A172 (cell line): ENCODE measurements at regions not wholly inside any gene's neighbourhood (a gene's known extent, or its start where the extent isn't known, plus 50 kb on each side); places are given as distances from the start of the nearest gene placed in this dataset.

Experiments
- DNase-seq: peaks from one replicate; pipeline ENCODE4 v3.0.0-alpha.2; 2015; ENCODE audit warnings: low spot score

DNA sequence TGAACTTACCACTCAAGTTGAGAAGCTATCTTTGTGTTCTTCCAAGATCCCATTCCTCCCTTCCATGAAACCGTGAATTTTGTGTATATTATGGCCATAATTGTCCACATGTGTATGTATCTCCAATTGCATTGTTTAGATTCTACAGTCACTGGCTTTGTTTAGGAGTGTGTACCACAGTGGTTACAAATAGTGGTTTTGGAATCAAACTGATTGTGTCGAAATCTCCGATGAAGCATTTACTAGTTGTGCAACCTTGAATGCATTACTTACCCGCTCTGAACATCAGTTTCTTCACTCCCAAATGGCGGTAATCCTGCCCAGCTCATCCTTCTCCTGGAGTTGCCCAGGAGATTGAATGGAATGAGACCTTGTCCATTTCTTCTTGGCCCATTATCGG is 145.0 kb upstream of the ZNF32 start:
- DNase-seq = no peak

DNA sequence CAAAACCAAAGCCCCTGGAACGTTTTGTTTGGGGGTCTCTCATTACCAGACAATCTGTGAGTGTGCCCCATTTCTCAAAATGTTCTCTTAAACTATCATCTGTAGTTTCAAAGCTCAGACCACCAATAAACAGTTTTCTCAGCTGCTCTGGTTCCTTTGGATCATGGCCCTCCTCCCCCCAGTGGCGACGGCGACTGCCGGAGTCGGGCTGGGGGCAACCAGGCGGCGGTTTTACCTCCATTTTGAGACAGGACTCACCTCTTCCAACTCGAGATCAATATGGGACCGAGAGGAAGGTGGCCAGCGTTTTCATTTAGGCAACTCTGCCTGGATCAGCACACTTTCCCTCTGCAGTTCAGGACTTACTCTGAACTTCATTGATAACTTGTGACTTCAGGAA is 141.5 kb upstream of the ZNF32 start:
- DNase-seq = no peak

DNA sequence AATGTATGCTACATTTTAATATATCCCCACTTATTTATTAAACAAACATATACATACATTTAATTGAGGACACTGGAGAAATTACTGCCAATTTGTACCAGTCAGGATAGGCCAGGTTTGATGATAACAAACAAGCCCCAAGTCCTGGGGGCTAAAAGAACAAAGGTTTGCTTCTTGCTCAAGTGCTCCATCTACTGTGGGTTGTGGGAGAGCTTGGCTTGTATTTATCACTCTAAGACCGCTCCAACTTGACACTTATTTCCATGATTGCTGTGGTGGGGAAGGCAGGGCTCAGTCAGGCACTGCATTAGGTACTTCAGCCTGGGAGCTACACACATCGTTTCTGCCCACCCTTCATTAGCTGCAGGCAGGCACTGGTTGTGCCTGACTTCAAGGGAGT is 136.6 kb upstream of the ZNF32 start:
- no peak for DNase-seq

DNA sequence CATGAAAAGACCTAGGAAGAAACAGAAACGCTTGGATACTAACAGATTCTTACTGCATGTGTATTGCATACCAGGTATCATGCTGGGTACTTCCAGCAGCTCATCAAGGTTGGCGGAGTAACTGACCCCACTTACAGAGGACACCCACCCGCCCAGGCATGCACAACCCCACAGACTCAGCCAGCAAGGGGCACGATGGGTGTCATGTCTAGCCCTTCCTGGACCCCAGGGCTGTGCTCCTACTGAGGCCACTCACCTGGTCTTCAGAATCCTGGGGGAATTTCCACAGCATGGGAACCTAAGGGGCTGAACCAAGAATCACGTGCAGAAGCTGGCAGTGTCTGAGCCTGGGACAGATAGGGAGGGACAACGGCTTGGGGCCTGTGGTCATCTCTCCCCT is 134.1 kb upstream of the ZNF32 start:
- no peak for DNase-seq

DNA sequence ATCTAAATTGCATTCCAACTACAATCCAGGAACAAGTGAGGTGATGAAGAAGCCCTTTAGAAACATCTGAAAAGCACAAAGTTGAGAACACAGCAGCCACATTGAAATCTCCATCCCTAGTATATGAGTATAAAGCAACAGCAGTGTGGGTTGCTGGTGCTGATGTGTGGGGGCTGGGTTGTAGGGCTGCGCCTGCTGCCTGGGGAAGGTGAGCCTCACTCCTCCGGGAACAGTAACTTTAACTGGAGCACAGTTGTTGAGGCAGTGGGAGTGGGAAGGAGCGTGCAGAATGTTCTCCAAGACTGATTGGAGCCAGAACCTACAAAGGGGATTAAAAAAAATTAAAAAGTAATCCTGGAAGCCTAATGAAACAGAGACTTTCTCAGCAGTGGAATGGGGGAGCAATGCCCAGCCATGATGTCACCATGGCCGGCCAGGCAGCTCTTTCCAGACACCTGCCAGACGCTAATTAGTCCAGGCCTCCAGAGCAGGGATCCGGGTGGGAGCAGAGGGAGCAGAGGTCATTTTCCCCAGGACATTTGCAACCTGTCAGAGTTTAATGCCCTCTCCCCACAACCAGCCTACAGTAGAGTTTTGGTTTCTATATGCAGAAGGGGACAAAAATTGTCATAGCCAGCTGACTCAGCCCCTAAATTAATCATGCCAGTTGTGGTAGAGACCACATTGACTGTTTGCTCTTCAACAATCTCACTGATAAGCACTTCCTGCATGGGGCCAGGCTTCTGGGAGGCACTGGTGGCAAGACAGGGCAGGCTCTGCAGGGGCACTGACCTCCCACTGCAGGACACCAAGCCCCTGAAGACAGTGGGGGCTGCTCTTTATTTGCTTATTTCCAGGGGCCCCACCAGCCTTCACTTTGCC is 133.0 kb upstream of the ZNF32 start:
- DNase-seq = peak; percentile 75

DNA sequence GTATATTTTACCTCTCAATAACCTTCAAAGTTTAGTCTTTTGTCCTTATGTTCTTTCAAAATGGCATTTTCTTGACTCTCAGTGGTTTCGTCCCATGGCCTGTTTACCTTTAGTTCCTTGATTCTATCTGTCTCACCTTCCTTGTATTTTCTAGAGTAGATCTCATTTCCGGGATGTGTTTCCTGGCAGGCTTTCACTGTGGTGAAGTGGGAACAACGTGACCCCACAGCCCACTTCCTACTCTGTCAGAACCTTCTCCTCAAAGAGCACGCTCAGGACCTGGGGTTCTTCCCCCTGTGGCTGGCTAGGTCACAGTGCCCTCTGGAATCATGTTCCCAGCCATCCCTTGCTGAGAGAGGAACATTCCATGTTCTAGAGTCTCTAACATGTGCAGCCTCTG is 129.9 kb upstream of the ZNF32 start:
- no peak for DNase-seq

DNA sequence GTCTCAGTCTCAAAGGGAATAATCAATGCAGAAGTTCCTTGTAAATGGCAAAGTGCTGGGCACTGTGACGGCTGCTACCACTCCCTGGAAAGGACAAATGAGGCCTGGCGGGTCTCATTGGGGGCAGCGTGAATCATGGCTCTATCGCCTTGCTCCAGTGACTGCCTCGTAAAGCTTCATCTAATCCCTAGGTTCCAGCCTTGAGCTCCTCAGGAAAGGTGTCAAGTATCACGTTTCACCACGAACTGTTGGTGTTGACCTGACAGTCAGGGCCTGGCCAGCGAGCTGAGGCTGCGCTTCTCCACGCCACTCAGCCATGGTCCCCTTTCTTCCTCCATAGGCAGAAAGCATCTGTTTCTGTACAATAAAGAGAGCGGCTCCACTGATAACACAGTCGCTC is 126.7 kb upstream of the ZNF32 start:
- DNase-seq = no peak

DNA sequence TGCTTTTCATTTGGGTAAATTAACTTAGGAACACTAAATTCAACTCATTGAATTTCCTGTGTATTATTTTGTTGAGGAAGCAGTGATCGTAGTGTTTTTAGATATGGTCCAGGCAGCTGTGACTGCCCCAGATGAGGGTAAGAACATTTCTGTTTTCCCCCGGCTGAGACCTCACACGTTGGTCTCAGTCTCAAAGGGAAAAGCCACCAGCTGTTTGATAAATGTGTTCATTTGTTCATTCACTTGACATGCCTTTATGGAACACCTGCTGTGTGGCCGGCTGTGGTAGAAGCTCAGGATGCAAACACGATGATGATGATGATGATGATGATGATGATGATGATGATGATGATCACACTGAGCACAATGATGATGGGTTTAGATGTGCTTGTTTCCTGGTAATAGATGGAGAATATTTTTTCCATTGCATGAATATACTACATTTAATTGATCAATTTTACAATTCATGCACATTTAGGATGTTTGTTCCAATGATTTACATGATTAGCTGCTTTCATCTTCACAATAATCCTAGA is 125.6 kb upstream of the ZNF32 start:
- no peak for DNase-seq

DNA sequence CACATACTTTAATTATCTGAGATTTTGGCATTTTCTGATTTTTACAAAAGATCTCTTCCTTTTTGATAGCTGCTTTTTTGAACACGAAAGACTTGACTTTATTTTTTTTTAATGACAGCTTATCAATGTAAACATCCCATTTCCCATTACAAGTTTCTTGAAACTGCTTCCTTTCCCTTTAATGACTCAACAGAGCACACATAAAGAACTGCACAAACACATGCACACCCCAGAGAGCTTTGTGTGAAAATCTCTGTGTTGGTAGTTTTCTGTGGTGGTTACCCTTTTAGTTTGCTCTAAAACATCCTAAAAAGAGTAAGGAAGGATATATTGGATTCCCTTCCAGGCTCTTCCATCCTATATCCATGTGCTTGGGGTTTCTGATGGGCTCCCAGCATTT is 125.1 kb upstream of the ZNF32 start:
- DNase-seq = no peak

DNA sequence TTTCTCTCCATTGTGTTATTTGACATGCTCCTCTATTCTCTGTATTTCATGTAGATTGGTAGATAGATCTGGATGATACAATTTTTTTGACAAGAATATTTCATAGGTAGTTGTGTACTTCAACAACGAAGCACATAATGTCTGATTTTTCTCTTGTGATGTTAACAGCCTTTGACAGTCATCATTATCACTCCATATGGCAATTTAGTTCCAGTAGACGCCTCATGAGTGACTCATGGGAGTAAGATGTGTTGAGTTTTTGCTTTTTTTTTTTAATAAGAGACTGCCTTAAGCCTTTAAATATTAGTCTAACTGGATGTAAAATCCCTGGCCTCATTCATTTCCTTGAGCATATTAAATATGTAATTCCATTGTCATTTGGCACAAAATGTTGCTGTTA is 123.5 kb upstream of the ZNF32 start:
- DNase-seq = no peak

DNA sequence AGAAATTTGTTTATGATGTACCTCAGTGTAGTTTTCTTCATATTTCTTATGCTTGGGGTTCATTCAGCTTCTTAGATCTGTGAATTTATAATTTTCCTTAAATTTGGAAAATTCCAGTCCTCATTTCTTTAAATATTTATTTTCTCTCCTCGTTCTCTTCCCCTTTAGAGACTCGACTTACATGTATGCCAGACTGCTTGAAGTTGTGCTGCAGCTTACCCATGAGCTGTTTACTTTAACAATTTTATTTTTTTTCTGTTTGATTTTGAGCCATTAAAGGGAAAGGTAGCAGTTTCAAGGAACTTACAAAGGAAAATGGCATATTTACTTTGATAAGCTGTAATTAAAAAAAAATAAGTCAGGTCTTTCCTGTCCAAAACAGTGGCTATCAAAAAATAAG is 123.0 kb upstream of the ZNF32 start:
- no peak for DNase-seq

DNA sequence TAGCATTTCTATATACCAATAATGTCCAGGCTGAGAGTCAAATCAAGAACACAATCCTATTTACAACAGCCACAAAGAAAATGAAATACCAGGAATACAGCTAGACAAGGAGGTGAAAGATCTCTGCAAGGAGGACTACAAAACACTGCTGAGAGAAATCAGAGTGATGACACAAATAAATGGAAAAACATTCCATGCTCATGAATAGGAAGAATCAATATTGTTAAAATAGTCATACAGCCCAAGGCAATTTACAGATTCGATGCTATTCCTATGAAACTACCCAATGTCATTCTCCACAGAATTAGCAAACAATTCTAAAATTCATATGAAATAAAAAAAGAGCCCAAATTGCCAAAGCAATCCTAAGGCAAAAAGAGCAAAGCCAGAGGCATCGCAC is 116.8 kb upstream of the ZNF32 start:
- no peak for DNase-seq

DNA sequence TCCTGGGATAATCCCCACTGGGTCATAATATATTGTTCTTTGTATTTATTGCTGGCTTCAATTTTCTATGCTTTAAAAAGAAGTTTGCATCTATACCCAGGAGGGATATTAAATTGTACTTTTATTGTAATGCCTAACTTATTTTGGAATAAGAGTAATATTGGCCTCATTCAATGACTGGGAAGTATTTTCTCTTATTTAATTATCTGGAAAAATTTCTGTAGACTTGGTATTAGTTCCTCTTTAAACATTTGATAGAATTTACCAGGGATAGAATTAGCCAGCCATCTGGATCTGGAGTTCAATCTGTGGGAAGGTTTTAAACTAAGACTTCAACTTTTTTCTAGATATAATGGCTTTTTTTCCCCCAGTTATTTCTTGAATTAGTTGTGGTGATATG is 115.2 kb upstream of the ZNF32 start:
- no peak for DNase-seq

DNA sequence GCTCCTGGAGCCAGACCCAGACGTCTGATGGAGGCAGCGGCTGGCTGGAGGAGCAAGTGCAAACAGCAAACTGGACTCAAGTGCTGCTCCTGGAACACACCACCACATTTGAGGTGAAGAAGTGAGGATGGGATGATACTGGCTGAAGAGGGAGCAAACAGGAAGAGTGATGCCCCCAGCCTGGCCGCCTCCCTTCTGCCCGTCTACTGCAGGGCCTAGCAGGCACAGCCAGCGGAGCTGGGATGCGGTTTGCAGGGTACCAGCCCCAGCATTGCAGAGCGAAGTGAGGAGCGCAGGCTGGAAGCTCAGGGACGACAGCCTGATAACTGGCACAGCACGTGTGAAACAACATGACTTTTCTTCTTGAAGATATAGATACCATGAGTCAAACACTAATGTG is 111.8 kb upstream of the ZNF32 start:
- DNase-seq = no peak

DNA sequence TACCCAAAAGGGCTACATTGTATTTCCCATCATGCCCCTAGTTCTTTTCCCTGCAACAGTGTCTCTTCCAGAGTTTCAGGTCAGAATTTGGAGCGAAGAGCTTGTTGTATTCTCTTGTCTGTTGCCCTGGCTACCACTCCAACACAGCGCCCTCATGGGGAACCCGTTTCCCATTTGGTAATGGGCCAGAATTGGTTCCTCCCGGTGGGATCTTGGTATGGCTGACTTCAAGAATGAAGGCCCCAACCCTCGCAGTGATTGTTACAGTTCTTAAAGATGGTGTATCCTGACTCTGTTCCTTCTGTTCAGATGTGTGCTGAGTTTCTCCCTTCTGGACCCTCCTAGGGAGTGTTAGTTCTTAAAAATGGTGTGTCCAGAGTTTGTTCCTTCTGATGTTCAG is 110.5 kb upstream of the ZNF32 start:
- DNase-seq = no peak

DNA sequence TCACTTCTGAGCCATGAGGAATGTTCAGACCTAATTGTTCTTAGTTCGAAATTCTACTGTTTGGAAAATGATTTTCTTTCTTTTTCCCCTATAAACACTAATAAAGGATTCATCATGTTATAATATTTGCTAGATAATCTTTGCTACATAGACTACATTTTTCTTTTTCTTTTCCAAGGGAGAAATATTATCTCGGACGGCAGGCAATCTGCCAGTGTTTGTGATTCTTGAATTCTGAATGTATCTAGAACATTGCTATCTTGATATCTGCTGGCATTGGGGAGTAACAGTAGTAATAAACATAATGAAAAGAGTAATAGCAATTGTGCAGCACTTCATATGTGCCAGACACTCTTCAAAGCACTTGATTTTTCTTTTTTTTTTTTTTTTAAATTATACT is 107.7 kb upstream of the ZNF32 start:
- no peak for DNase-seq

DNA sequence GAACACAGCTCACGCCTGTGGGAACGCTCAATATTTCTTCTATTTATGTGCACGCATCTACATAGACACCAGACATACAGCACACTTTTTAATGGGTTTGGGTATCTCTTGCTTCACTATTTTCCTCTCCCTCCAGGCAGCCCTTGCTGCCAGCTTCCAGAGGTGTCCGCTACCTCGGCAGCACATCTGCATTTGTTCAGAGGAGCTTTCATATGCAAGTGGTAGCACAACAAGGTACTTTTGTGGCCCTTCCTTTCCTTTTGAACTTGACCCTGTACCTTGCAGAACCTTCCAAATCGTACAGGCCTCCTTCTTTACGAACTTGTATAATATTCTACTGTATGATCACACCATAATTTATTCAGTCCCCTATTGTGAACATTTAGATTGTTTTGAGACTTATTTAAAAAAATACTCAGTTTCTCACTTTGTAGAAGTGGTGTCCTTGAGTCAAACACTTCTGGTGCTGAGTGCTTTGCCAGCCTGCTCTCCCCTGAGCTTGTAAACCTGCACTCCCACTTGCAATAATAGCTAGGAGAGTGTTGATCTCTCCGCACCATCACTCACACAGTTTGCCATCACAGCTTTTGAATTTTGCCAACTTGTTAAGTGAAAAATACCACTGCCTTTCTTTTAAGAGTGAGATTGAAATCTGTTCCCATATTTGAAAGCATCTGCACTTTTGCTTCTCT is 106.0 kb upstream of the ZNF32 start:
- no peak for DNase-seq

DNA sequence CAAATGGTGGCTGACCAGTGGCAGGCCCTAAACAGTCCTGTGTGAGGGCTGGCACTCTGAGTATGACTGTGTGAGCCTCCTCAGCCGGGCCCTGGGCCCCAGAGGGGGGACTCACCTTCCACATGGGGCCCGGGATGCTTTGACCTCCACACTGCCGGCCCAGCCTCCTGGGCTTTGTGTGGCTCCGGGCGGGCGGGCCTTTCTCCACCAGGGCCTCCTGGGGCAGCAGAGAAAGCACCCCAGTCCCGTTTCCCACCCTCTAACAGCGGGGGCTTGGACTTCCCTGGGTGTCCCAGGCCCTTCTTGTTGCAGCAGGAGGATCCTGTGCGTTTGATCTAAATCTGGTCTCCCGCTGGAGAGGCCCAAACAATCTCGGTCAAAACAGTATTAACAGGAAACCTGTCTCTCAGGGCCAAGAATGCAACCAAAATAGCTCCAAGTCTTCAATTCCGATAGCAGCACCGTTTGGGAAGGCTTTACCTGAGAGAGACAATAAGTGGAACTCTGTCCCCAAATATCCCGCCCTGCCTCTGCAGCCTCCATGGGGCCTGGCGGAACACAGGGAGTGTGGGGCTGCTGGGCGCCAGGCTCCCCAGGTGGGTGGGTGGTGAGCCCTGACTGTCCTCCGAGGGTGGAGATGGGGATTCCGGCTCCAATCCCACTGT is 104.8 kb upstream of the ZNF32 start:
- no peak for DNase-seq

DNA sequence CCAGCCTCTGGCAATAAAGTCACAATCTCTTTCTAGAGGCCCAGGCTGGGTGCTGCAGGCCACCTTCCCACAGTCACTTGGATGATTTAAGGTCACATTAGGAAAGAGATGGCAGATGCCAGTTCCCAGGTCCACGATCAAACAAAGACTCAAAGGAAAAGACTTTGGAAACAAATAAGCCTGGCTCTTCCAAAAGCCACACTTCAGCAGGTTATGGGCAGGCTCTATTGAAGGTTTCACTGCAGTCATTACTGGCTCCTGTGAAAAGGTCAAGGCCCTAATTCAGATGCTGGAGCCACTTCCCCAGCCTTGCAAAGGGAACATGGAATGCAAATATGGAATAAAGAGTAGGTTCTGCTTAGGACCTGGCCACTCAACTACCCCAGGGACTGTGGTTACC is 104.0 kb upstream of the ZNF32 start:
- no peak for DNase-seq

DNA sequence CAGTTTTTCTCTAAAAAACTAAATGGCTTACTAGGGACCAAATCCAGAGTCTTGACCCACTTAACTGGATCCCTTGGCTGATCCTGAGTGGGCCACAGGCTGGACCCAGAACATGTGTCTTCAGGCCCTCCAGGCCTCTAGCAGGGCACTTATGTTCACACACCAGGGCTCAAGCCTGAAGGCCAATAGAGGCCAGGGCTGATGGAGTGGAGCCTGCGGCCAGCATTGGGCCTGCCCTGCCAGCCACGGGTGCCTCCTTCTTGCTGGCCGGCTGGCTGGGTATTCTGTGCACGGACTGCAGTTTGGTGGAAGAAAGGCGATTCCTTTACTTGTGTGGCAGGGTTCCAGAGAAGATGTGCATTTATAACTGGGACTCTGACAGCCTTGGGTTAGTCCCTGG is 103.0 kb upstream of the ZNF32 start:
- no peak for DNase-seq

DNA sequence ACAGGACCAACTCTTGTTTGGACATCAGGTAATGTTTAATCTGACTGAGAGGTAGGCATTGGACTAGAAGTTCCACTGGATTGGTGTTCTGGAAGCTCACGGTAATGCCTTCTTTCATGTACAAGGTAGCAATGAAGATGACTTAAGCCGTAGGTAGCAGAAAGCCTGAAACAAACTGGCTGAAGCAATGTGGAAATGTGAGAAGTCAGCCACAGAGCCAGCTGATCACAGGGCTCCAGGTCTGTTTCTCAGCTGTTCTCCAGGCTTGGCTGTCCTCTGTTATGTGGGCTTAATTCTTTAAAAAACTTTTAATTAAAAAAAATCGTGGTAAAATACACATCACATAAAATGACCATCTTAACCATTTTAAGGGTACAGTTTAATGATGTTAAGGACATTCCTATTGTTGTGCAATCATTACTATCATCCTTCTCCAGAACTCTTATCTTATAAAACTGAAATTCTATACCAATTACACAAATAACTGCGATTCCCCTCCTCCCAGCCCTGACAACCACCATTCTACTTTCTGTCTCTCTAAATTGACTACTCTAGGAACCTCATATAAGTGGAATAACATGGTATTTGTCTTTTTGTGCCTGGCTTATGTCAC is 101.4 kb upstream of the ZNF32 start:
- DNase-seq = no peak

DNA sequence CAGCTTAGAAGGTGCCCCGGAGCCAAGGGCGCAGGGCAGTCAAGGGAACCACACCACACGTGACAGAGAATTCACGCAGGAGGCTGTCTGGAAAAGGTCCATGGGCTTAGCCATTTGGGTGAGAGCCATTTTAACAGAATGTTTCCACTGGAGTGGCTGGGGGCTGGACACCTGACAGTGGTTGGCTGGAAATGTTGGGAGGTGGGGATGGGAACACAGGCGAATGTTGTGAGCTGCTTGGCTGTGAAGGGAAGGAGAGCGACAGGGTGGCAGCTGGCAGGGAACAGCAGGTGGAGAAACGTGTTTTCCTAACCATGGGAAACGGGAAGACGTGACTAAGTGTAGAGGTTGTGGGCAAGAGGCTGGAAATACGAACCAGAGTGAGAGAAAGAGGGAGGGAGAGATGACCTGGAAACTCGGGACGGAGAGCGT is 100.5 kb upstream of the ZNF32 start:
- DNase-seq = no peak
